ENCODE measurements at regions not wholly inside any gene's neighbourhood (a gene's known extent, or its start where the extent isn't known, plus 50 kb on each side); places are given as distances from the start of the nearest gene placed in this dataset.
A peak's percentile ranks its signal among the peaks of the same experiment; 100 is the strongest.

DNA sequence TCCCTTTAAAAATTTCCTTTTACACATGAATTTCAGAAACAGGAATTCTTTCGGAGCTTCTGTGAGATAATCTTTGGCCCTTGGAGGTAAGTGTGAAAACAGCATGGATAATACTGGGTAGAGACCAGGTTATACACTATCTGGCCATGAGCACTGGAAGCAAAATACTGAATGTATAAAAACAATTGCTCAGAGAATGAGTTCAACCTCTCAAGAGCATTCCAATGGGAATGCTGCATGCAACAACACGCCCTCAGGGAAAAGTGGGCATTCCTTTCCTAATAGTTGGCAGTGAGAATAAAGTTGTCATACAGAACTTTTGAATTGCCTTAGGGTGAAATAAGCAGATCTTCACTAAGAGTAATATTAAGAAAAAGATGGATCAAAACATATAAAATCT is 574.8 kb upstream of the DIPK2B start:
- DNase-seq (ENCODE audit: low read depth in 2 of 2): no peak

DNA sequence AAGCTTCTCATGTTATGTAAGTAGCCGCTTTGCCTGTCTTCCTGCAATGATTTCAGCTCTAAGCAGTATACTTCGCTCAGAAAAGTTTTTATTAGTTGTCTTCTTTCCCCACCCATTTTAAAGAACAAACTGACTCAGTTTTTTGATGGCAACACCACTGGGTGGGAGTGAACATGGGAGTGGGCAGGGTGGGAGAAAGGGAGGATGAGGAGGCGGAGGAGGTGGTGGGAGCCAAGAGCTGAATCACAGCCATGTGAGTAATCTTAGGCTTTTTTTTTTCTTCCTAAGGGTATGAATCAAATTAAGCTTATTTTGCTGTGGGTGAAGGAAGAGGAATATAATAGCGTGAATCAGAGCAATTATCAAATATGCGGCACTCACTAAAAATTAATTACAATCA is 574.3 kb upstream of the DIPK2B start:
- no peak for DNase-seq (ENCODE audit: low read depth in 2 of 2)

- DNase-seq (ENCODE audit: low read depth in 2 of 2): no peak
Observed at GRCh38 chrX:45773572-45773971, 572.9 kb upstream of the DIPK2B start.

- peak in 1 of 2 experiments; percentile 36 for DNase-seq (ENCODE audit: low read depth in 2 of 2)
Observed at GRCh38 chrX:45771560-45772340, 571.1 kb upstream of the DIPK2B start.

DNA sequence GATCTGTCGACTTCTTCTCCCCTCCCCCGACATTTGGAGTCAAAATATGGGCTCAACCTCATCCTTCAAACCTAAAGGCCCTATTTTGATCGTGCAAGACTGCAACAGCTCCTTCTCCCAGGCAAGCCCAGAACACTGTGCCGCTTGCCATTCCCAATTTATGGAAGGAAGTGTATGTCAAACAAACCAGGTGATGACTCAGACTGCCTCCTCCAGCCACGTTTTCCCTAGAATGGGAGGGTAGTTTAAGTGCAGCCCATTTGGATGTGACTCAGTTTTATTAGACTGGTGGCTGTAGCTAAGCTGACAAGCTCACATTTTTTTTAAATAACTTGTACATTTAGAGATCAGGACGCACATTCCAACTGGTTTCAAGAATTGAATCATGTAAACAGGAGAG is 570.4 kb upstream of the DIPK2B start:
- no peak for DNase-seq (ENCODE audit: low read depth in 2 of 2)

DNA sequence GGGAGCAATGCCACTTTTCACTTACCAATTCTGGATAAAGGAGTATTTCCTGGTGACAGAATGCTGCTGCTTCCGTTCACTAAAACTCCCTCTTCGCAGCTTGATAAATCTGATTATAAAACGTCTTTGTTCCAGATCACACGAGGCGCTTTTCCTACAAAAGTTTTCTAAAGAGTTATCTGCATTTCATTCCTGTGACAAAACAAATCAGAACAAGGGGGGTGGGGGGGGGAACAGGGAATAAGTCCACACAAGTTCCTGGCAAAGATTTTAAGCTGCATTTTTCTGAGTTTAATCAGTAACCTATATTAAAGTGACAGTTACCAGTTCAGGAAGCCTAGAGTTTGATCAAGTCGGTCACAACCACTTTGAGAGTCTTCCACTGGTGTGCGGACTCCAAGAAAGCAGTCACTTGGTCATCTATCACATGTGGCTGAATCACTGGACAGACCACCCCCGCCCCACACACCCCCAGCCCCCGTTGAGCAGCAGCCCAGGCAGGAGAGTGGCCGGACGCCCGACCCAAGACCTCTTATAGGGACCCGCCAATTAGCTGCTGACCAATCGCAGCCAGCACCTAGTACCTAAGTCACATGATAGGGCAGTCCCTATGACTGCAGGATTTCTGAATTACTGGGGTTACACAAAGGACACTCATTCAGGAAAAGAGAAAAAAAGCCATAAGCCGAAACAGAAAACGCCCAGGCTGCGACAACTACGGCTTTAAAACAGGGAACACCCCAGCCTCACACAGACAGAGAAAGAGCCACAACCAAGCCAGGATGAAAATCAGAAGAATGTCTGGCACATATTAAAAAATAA is 569.3 kb upstream of the DIPK2B start:
- peak in 1 of 2 experiments; percentile 32 for DNase-seq (ENCODE audit: low read depth in 2 of 2)

- DNase-seq (ENCODE audit: low read depth in 2 of 2): no peak
Observed at GRCh38 chrX:45768666-45769236, 568.1 kb upstream of the DIPK2B start.

DNA sequence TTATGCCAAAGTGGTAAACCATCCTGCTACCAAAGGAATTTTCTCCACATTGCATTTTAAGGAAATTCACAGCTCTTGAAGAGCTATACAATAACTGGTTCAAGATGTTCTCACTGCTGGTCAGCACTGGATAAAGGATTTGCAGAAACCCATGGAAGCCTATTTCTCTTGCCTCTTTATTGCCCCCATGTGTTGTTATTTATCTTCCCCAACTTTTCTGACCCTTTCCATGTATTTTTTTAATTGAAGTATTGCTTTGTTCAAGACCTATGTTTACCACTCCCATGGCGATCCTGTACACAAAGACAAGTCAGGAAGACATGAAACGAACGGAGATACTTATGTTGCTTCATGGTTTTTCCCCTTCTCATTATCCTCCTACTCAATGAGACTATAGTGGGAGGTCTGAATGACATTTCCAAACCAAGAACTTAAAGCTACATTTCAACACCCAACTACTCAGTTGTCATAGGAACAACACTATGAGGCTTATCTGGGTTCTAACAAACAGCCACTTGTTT is 566.4 kb upstream of the DIPK2B start:
- DNase-seq (ENCODE audit: low read depth in 2 of 2): no peak

DNA sequence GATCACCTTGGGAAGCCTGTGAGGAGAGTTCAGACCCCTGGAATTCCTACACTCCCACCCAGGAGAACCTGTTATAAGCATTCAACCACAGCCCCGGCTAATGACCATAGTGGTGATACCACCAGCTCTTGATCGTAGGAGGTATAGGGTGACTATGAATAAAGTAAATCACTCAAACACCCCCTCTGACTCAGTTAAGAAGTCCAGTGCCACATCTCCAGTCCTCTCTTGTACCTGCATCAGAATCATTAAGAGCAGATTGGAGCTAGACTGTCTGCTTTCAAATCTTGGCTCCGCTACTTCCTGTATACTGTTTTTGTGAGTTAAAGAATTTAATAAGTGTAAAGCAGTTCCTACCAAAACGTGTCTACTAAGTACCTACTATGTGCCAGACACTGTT is 565.1 kb upstream of the DIPK2B start:
- no peak for DNase-seq (ENCODE audit: low read depth in 2 of 2)

DNA sequence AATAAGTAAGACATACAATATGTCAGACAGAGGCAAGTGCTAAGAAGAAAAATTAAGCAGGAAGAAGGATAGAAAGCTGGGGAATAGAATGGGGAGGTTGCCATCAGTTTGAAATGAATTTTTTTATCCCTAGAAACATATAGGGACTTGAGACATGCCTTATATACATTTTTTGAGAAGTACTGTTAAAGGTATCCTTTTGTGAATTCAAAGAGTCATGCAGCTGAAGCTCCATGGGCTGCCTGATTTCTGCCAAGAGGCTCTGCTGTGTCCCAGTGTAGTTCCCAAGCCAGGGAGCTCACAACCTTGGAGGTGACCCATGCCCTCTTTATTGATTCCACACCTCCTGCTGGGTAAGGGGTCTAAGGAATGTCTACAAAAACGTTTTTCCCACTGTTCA is 564.6 kb upstream of the DIPK2B start:
- no peak for DNase-seq (ENCODE audit: low read depth in 2 of 2)

DNA sequence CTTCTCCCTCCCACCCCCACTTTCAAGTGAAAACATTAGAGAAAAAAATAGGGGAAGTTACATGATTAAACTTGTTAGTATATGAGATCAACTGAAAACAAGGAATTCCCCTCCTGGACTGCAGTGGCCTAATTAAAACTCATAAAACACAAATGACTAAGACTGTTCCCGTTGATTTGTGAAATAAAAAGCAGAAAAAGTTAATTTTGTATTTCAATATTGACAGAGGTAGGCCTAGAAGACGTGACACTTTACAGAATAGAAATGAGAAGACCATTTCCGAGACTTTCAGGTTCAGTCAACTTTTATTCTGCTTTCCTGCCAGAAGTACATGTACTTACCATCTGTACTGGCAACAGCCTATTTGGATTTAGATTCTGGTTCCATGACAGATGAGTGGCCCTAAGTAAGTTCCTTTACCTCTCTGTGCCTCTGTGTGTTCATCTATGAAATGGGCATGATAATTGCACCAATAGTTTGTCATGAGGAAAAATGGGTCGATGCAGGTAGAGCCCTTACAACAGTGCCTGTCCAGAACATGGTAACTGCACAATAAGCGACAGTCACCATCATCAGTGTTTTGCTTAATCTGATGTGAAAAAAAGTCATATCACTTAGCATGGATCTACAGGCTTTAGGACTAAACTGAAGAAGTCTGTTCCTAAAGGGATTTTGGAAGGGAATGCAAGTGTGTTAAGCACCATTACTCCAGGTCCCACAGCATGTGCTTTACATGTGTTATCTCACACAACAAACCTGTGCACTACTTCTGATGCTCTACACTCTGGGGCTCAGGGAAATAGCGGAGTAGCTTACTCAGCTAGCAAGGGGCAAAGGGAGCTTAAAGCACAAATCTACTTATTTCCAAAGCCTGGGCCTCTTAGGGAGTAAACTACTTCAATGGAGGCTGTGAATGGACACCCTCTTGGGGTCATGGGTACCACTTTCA is 562.3 kb upstream of the DIPK2B start:
- no peak for DNase-seq (ENCODE audit: low read depth in 2 of 2)

DNA sequence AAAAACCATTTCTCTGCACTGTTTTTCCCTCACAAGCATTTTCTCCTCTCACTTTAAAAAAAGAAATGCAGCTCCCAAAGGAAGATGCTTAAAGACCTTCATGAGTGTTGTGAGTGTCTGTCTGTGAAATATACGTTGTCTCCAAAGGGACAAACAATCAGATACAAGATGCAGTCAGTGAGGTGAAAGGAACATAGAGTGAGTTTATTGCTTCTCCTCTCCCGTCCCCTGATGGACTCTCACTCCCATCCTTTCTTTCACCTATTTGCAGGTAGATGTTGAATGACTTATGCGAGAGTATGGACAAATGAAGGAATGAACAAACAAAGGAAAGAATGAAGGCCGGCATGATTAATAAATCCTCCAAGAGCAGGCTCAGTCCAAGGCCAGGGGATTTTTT is 561.2 kb upstream of the DIPK2B start:
- DNase-seq (ENCODE audit: low read depth in 2 of 2): no peak

GRCh38 chrX:45760187-45760742 is 559.6 kb upstream of the DIPK2B start:
- DNase-seq (ENCODE audit: low read depth in 2 of 2): no peak

GRCh38 chrX:45758738-45759397 is 558.2 kb upstream of the DIPK2B start:
- DNase-seq (ENCODE audit: low read depth in 2 of 2): no peak

DNA sequence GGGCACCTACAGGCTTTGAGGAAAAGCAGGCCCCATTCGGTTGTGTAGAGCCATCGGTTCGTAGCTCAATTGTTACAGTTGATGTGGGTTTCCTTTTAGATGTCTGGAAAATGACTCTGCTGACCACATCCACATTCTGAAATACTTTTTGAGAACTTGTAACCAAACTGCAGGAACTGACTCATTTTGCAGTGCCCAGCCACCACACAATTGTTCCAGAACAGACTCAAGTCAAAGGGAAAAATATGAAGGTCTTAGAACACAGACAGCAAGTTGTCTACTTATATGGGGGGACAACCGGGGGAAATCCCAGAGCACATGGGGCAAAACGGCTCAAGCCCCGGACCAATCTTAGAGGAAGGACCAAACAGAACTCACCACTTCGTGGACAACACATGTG is 557.6 kb upstream of the DIPK2B start:
- DNase-seq (ENCODE audit: low read depth in 2 of 2): no peak

DNA sequence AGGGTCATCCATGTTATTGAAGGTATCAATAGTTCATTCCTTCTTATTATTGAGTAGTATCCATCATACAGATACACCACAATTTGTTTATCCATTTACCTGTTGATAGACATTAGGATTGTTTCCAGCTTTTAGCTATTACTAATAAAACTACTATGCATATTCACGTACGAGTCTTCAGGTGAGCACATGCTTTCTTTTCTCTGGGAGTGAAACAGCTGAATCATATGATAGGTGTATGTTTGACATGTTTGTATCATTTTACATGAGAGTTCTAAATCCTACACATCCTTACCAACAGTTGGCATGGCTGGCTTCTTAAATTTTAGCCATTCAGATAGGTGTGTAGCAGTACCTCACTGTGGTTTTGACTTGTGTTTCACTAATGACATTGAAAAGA is 556.6 kb upstream of the DIPK2B start:
- no peak for DNase-seq (ENCODE audit: low read depth in 2 of 2)

DNA sequence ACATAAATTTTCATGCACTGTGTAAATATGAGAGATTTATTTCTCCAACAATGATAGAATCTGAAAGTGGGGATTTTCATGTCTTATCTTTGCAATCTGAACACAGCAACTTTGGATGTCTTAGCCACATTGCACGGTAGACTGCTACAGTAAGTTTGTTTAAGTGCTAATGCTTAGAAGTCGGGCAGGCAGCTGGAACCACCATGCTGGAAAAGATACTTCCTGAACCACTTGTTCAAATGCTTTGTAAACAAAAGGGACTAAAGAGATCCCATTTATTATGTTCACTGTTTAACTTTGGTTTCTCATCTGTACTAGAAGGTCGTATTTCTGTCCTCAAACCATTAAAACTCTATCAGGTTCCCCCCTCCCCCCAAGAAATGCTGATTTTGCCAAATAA is 555.9 kb upstream of the DIPK2B start:
- DNase-seq (ENCODE audit: low read depth in 2 of 2): no peak

GRCh38 chrX:45755703-45756102 is 555.0 kb upstream of the DIPK2B start:
- no peak for DNase-seq (ENCODE audit: low read depth in 2 of 2)

GRCh38 chrX:45751156-45751555 is 550.5 kb upstream of the DIPK2B start:
- DNase-seq (ENCODE audit: low read depth in 2 of 2): no peak

- no peak for DNase-seq (ENCODE audit: low read depth in 2 of 2)
Observed at GRCh38 chrX:45750639-45751038, 550.0 kb upstream of the DIPK2B start.

- DNase-seq (ENCODE audit: low read depth in 2 of 2): no peak
Observed at GRCh38 chrX:45749375-45749774, 548.7 kb upstream of the DIPK2B start.

All from stimulated activated CD4-positive, alpha-beta T cell treated with anti-CD3 and anti-CD28 coated beads, Interleukin-12 subunit alpha, Interleukin-12 subunit beta, amount 100 ng/mL, for 24 hours (primary cell).